ENCODE measurements at regions not wholly inside any gene's neighbourhood (a gene's known extent, or its start where the extent isn't known, plus 50 kb on each side); places are given as distances from the start of the nearest gene placed in this dataset.
"Not testable (repeated sequence)": the region's sequence is repeated elsewhere in the genome, so short reads cannot be mapped to it uniquely, and the experiment has no call there.

GRCh38 chrX:55326985-55327384, 62.3 kb upstream of the PAGE3 start:
- H3K4me1 Mint-ChIP-seq = no peaks in the 10 kb centered on the region
- intact Hi-C loops (cut with micrococcal nuclease) = no loop called here
- H3K27me3 Mint-ChIP-seq = no peaks in the 10 kb centered on the region
- H3K9me3 Mint-ChIP-seq = peaks cover 6% of the 10 kb centered on the region
- no peak overlapping the region for H3K27ac Mint-ChIP-seq
- H3K36me3 Mint-ChIP-seq (ENCODE audit: low read depth) = no peaks in the 10 kb centered on the region
- no peak overlapping the region for H3K4me3 Mint-ChIP-seq
- no peak for DNase-seq

GRCh38 chrX:55335296-55335695, 70.6 kb upstream of the PAGE3 start:
- no peak for DNase-seq
- Mint-ChIP-seq H3K27me3 (no peaks in the 10 kb centered on the region), H3K4me3 (no peak overlapping the region), H3K9me3 (no peaks in the 10 kb centered on the region), H3K4me1 (no peaks in the 10 kb centered on the region), H3K27ac (no peak overlapping the region), H3K36me3 (ENCODE audit: low read depth) (no peaks in the 10 kb centered on the region)
- intact Hi-C loops (cut with micrococcal nuclease) = no loop called here

- Mint-ChIP-seq H3K4me1 (peaks cover 4% of the 10 kb centered on the region), H3K9me3 (no peaks in the 10 kb centered on the region), H3K4me3 (no peak overlapping the region), H3K27me3 (no peaks in the 10 kb centered on the region), H3K27ac (no peak overlapping the region), H3K36me3 (ENCODE audit: low read depth) (no peaks in the 10 kb centered on the region)
- intact Hi-C loops (cut with micrococcal nuclease) = no loop called here
- DNase-seq = no peak
These were observed 71.5 kb upstream of the PAGE3 start for GRCh38 chrX:55336176-55336575.

- DNase-seq = no peak
- no peaks in the 10 kb centered on the region for H3K9me3 Mint-ChIP-seq
- peak overlapping the region; percentile 26 for H3K27ac Mint-ChIP-seq
- H3K4me1 Mint-ChIP-seq = peaks cover 18% of the 10 kb centered on the region
- H3K36me3 Mint-ChIP-seq (ENCODE audit: low read depth) = no peaks in the 10 kb centered on the region
- H3K4me3 Mint-ChIP-seq = no peak overlapping the region
- H3K27me3 Mint-ChIP-seq = no peaks in the 10 kb centered on the region
- intact Hi-C loops (cut with micrococcal nuclease) = no loop called here
These were observed 76.2 kb upstream of the PAGE3 start for GRCh38 chrX:55340896-55341433.

- Mint-ChIP-seq H3K27me3 (no peaks in the 10 kb centered on the region), H3K36me3 (ENCODE audit: low read depth) (no peaks in the 10 kb centered on the region), H3K4me1 (peaks cover 18% of the 10 kb centered on the region), H3K4me3 (peak overlapping the region; percentile 12), H3K9me3 (no peaks in the 10 kb centered on the region), H3K27ac (no peak overlapping the region)
- intact Hi-C loops (cut with micrococcal nuclease) = no loop called here
- peak; percentile 82 for DNase-seq
These were observed 78.1 kb upstream of the PAGE3 start for GRCh38 chrX:55342533-55343501.

- intact Hi-C loops (cut with micrococcal nuclease) = no loop called here
These were observed 91.9 kb upstream of the PAGE3 start for GRCh38 chrX:55356609-55357008.

GRCh38 chrX:55357236-55357635, 92.5 kb upstream of the PAGE3 start:
- intact Hi-C loops (cut with micrococcal nuclease) = no loop called here
- no peaks in the 10 kb centered on the region for H3K9me3 Mint-ChIP-seq
- H3K4me1 Mint-ChIP-seq = peaks cover 2% of the 10 kb centered on the region
- no peaks in the 10 kb centered on the region for H3K36me3 Mint-ChIP-seq (ENCODE audit: low read depth)
- H3K27me3 Mint-ChIP-seq = no peaks in the 10 kb centered on the region
- no peak overlapping the region for H3K27ac Mint-ChIP-seq
- no peak for DNase-seq
- no peak overlapping the region for H3K4me3 Mint-ChIP-seq

More at GRCh38 chrX:55356609-55357008, 91.9 kb upstream of the PAGE3 start:
- no peak for DNase-seq
- H3K4me3 Mint-ChIP-seq = no peak overlapping the region
- peaks cover 2% of the 10 kb centered on the region for H3K4me1 Mint-ChIP-seq
- H3K9me3 Mint-ChIP-seq = no peaks in the 10 kb centered on the region
- H3K27me3 Mint-ChIP-seq = no peaks in the 10 kb centered on the region
- no peak overlapping the region for H3K27ac Mint-ChIP-seq
- H3K36me3 Mint-ChIP-seq (ENCODE audit: low read depth) = no peaks in the 10 kb centered on the region

GRCh38 chrX:55379396-55379795, 72.5 kb upstream of the MAGEH1 start:
- Mint-ChIP-seq H3K27ac (no peak overlapping the region), H3K9me3 (peaks cover 9% of the 10 kb centered on the region), H3K4me3 (no peak overlapping the region), H3K36me3 (ENCODE audit: low read depth) (no peaks in the 10 kb centered on the region), H3K27me3 (no peaks in the 10 kb centered on the region), H3K4me1 (no peaks in the 10 kb centered on the region)
- intact Hi-C loops (cut with micrococcal nuclease) = no loop called here
- DNase-seq = no peak

- DNase-seq = no peak
- H3K4me3 Mint-ChIP-seq = no peak overlapping the region
- H3K36me3 Mint-ChIP-seq (ENCODE audit: low read depth) = no peaks in the 10 kb centered on the region
- no peaks in the 10 kb centered on the region for H3K4me1 Mint-ChIP-seq
- no peaks in the 10 kb centered on the region for H3K27me3 Mint-ChIP-seq
- intact Hi-C loops (cut with micrococcal nuclease) = no loop called here
- H3K9me3 Mint-ChIP-seq = peaks cover 4% of the 10 kb centered on the region
- H3K27ac Mint-ChIP-seq = no peak overlapping the region
These were observed 62.6 kb upstream of the MAGEH1 start for GRCh38 chrX:55389376-55389775.

- H3K27me3 Mint-ChIP-seq; H3K9me3 Mint-ChIP-seq; H3K4me3 Mint-ChIP-seq; DNase-seq; H3K36me3 Mint-ChIP-seq (ENCODE audit: low read depth); H3K27ac Mint-ChIP-seq; intact Hi-C loops (cut with micrococcal nuclease); H3K4me1 Mint-ChIP-seq: not testable (repeated sequence)
These were observed 55.1 kb upstream of the MAGEH1 start for GRCh38 chrX:55396836-55397235.

All from activated CD4-positive, alpha-beta T cell treated with anti-CD3 and anti-CD28 coated beads, Interleukin-2, amount 10 ng/mL, durations not matched to agents 24 days and 14 days (primary cell).